ENCODE measurements at regions not wholly inside any gene's neighbourhood (a gene's known extent, or its start where the extent isn't known, plus 50 kb on each side); places are given as distances from the start of the nearest gene placed in this dataset.

- no peaks in the 10 kb centered on the region for H3K36me3 Mint-ChIP-seq (ENCODE audit: low read depth)
- H3K4me1 Mint-ChIP-seq, result no peaks in the 10 kb centered on the region
- ATAC-seq (no peak), DNase-seq (no peak)
- H3K27me3 Mint-ChIP-seq, result no peaks in the 10 kb centered on the region
- H3K27ac Mint-ChIP-seq, result no peak overlapping the region
- CTCF ChIA-PET, result no interaction called here
- no peak overlapping the region for H3K4me3 Mint-ChIP-seq
- POLR2A ChIA-PET, result no interaction called here
- H3K9me3 Mint-ChIP-seq (ENCODE audit: low read depth), result no peaks in the 10 kb centered on the region
- intact Hi-C loops (cut with DNase I, micrococcal nuclease), result no loop called here
Observed at GRCh38 chr12:124184456-124184855, 110.4 kb upstream of the RFLNA start.

GRCh38 chr12:124185971-124186686 lies 108.8 kb upstream of the RFLNA start:
- Mint-ChIP-seq H3K27me3 (no peaks in the 10 kb centered on the region), H3K27ac (no peak overlapping the region), H3K9me3 (ENCODE audit: low read depth) (no peaks in the 10 kb centered on the region), H3K4me1 (no peaks in the 10 kb centered on the region), H3K36me3 (ENCODE audit: low read depth) (no peaks in the 10 kb centered on the region), H3K4me3 (no peak overlapping the region)
- CTCF ChIA-PET, result no interaction called here
- POLR2A ChIA-PET, result no interaction called here
- ATAC-seq, result no peak
- intact Hi-C loops (cut with DNase I, micrococcal nuclease), result no loop called here
- DNase-seq, result no peak

GRCh38 chr12:124188084-124188483 lies 106.8 kb upstream of the RFLNA start:
- no peak overlapping the region for H3K4me3 Mint-ChIP-seq
- ATAC-seq (no peak), DNase-seq (no peak)
- CTCF ChIA-PET, result interaction anchor here (0.8 kb wide), 1 partner anchor 240 kb away, joined by 3 read pairs; no protein-coding TSS in a partner anchor
- H3K9me3 Mint-ChIP-seq (ENCODE audit: low read depth), result no peaks in the 10 kb centered on the region
- H3K36me3 Mint-ChIP-seq (ENCODE audit: low read depth), result no peaks in the 10 kb centered on the region
- no peak overlapping the region for H3K27ac Mint-ChIP-seq
- POLR2A ChIA-PET, result no interaction called here
- intact Hi-C loops (cut with DNase I, micrococcal nuclease), result no loop called here
- no peaks in the 10 kb centered on the region for H3K4me1 Mint-ChIP-seq
- H3K27me3 Mint-ChIP-seq, result no peaks in the 10 kb centered on the region

GRCh38 chr12:124188561-124189405 lies 106.1 kb upstream of the RFLNA start:
- Mint-ChIP-seq H3K27me3 (no peaks in the 10 kb centered on the region), H3K27ac (no peak overlapping the region), H3K4me1 (no peaks in the 10 kb centered on the region), H3K36me3 (ENCODE audit: low read depth) (no peaks in the 10 kb centered on the region), H3K4me3 (no peak overlapping the region), H3K9me3 (ENCODE audit: low read depth) (no peaks in the 10 kb centered on the region)
- CTCF ChIA-PET, result interaction anchor here (0.8 kb wide), 2 partner anchors 153 to 240 kb away, joined by 3 read pairs; no protein-coding TSS in a partner anchor
- no peak for DNase-seq
- POLR2A ChIA-PET, result no interaction called here
- no peak for ATAC-seq
- intact Hi-C loops (cut with DNase I, micrococcal nuclease), result no loop called here

GRCh38 chr12:124190312-124191023 lies 104.4 kb upstream of the RFLNA start:
- no peak overlapping the region for H3K4me3 Mint-ChIP-seq
- ATAC-seq, result peak; percentile 68
- no peaks in the 10 kb centered on the region for H3K27me3 Mint-ChIP-seq
- ChIA-PET CTCF (no interaction called here), POLR2A (no interaction called here)
- H3K27ac Mint-ChIP-seq, result no peak overlapping the region
- intact Hi-C loops (cut with DNase I, micrococcal nuclease), result no loop called here
- DNase-seq, result no peak
- H3K36me3 Mint-ChIP-seq (ENCODE audit: low read depth), result no peaks in the 10 kb centered on the region
- no peaks in the 10 kb centered on the region for H3K4me1 Mint-ChIP-seq
- H3K9me3 Mint-ChIP-seq (ENCODE audit: low read depth), result no peaks in the 10 kb centered on the region

GRCh38 chr12:124191024-124191359 lies 103.9 kb upstream of the RFLNA start:
- H3K9me3 Mint-ChIP-seq (ENCODE audit: low read depth), result no peaks in the 10 kb centered on the region
- H3K27me3 Mint-ChIP-seq, result no peaks in the 10 kb centered on the region
- H3K4me3 Mint-ChIP-seq, result no peak overlapping the region
- intact Hi-C loops (cut with DNase I, micrococcal nuclease), result no loop called here
- no peak overlapping the region for H3K27ac Mint-ChIP-seq
- ChIA-PET POLR2A (no interaction called here), CTCF (no interaction called here)
- no peaks in the 10 kb centered on the region for H3K4me1 Mint-ChIP-seq
- DNase-seq (peak; percentile 14), ATAC-seq (peak; percentile 92)
- H3K36me3 Mint-ChIP-seq (ENCODE audit: low read depth), result no peaks in the 10 kb centered on the region

- no peaks in the 10 kb centered on the region for H3K4me1 Mint-ChIP-seq
- H3K36me3 Mint-ChIP-seq (ENCODE audit: low read depth), result no peaks in the 10 kb centered on the region
- no peak overlapping the region for H3K27ac Mint-ChIP-seq
- ATAC-seq, result no peak
- CTCF ChIA-PET, result no interaction called here
- POLR2A ChIA-PET, result no interaction called here
- H3K9me3 Mint-ChIP-seq (ENCODE audit: low read depth), result peaks cover 5% of the 10 kb centered on the region
- no peaks in the 10 kb centered on the region for H3K27me3 Mint-ChIP-seq
- no peak for DNase-seq
- intact Hi-C loops (cut with DNase I, micrococcal nuclease), result no loop called here
- H3K4me3 Mint-ChIP-seq, result no peak overlapping the region
Observed at GRCh38 chr12:124191966-124192365, 102.9 kb upstream of the RFLNA start.

- Mint-ChIP-seq H3K27me3 (peaks cover 3% of the 10 kb centered on the region), H3K9me3 (ENCODE audit: low read depth) (peaks cover 5% of the 10 kb centered on the region), H3K27ac (no peak overlapping the region), H3K36me3 (ENCODE audit: low read depth) (no peaks in the 10 kb centered on the region), H3K4me1 (no peaks in the 10 kb centered on the region), H3K4me3 (no peak overlapping the region)
- intact Hi-C loops (cut with DNase I, micrococcal nuclease), result no loop called here
- ChIA-PET POLR2A (no interaction called here), CTCF (interaction anchor here (1.2 kb wide), 1 partner anchor 40 kb away, joined by 4 read pairs; no protein-coding TSS in a partner anchor)
- DNase-seq (no peak), ATAC-seq (no peak)
Observed at GRCh38 chr12:124194264-124194892, 100.5 kb upstream of the RFLNA start.

- CTCF ChIA-PET, result interaction anchor here (0.6 kb wide), 2 partner anchors 58 to 1255 kb away, joined by 3 read pairs; no protein-coding TSS in a partner anchor
- intact Hi-C loops (cut with DNase I, micrococcal nuclease), result no loop called here
- ATAC-seq (no peak), DNase-seq (no peak)
- POLR2A ChIA-PET, result no interaction called here
- H3K4me3 Mint-ChIP-seq, result no peak overlapping the region
- no peak overlapping the region for H3K27ac Mint-ChIP-seq
- H3K9me3 Mint-ChIP-seq (ENCODE audit: low read depth), result peaks cover 5% of the 10 kb centered on the region
- no peaks in the 10 kb centered on the region for H3K4me1 Mint-ChIP-seq
- no peaks in the 10 kb centered on the region for H3K36me3 Mint-ChIP-seq (ENCODE audit: low read depth)
- H3K27me3 Mint-ChIP-seq, result peaks cover 3% of the 10 kb centered on the region
Observed at GRCh38 chr12:124194893-124195566, 99.9 kb upstream of the RFLNA start.

- ATAC-seq (no peak), DNase-seq (no peak)
- intact Hi-C loops (cut with DNase I, micrococcal nuclease), result no loop called here
- Mint-ChIP-seq H3K36me3 (ENCODE audit: low read depth) (no peaks in the 10 kb centered on the region), H3K27me3 (peaks cover 3% of the 10 kb centered on the region), H3K4me1 (no peaks in the 10 kb centered on the region), H3K9me3 (ENCODE audit: low read depth) (peaks cover 5% of the 10 kb centered on the region), H3K4me3 (no peak overlapping the region), H3K27ac (no peak overlapping the region)
- POLR2A ChIA-PET, result no interaction called here
- CTCF ChIA-PET, result interaction anchor here (0.6 to 0.7 kb wide), 3 partner anchors 58 to 1254 kb away, joined by 3 read pairs; no protein-coding TSS in a partner anchor
Observed at GRCh38 chr12:124195567-124195942, 99.3 kb upstream of the RFLNA start.

GRCh38 chr12:124196236-124196635 lies 98.7 kb upstream of the RFLNA start:
- no peak for DNase-seq
- ChIA-PET POLR2A (no interaction called here), CTCF (interaction anchor here (0.7 kb wide), 2 partner anchors 308 to 1167 kb away, joined by 3 read pairs; no protein-coding TSS in a partner anchor)
- H3K9me3 Mint-ChIP-seq (ENCODE audit: low read depth), result peaks cover 6% of the 10 kb centered on the region
- H3K27ac Mint-ChIP-seq, result no peak overlapping the region
- H3K27me3 Mint-ChIP-seq, result peaks cover 5% of the 10 kb centered on the region
- no peaks in the 10 kb centered on the region for H3K4me1 Mint-ChIP-seq
- H3K36me3 Mint-ChIP-seq (ENCODE audit: low read depth), result no peaks in the 10 kb centered on the region
- intact Hi-C loops (cut with DNase I, micrococcal nuclease), result no loop called here
- no peak for ATAC-seq
- H3K4me3 Mint-ChIP-seq, result no peak overlapping the region
